Activated CD8-positive, alpha-beta memory T cell treated with anti-CD3 and anti-CD28 coated beads for 24 hours (primary cell): ENCODE measurements at regions not wholly inside any gene's neighbourhood (a gene's known extent, or its start where the extent isn't known, plus 50 kb on each side); places are given as distances from the start of the nearest gene placed in this dataset.
"Not testable (repeated sequence)": the region's sequence is repeated elsewhere in the genome, so short reads cannot be mapped to it uniquely, and the experiment has no call there.

Source experiments
- DNase-seq: peaks from one replicate; pipeline ENCODE4 v3.0.0-alpha.2; 2020

DNA sequence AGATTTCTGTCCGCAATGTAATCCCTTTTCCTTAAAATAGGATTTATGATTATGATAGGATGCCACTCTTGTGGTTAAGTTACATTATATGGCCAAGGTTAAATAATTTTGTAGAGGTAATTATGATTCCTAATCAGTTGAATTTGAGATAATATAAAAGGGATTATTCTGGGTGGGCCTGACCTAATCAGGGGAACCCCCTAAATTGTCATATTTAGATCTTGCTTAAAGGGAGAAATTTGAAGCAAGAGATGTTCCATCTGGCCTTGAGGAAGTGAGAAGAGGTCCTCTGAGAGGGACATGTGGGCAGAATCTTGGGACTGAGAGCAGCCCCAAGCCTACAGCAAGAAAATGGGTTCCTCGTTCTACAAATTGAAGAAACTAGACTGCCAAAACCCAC lies 1550.1 kb upstream of the TENM4 start:
- DNase-seq = no peak

DNA sequence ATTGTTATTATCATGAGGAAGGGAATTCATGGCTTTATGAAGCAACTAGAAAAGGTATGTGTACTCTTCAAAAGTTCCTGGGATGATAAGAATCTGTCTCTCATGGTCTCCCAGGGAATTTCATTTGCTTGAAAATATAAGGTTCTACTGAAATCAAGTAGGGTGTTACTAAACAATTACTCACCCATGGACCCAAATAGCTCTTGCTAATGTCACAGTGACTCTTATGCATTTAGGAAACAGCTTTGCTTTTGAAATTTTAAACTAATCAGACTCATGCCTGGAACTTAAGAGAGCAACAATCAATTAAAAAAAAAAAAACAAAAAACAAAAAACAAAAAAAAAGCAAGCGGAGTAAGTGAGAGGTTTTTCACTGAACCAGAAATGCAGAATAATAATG lies 1546.3 kb upstream of the TENM4 start:
- no peak for DNase-seq

GRCh38 chr11:80986421-80987074 lies 1545.7 kb upstream of the TENM4 start:
- no peak for DNase-seq

- no peak for DNase-seq
Measured at GRCh38 chr11:80980227-80980626, 1539.4 kb upstream of the TENM4 start.

DNA sequence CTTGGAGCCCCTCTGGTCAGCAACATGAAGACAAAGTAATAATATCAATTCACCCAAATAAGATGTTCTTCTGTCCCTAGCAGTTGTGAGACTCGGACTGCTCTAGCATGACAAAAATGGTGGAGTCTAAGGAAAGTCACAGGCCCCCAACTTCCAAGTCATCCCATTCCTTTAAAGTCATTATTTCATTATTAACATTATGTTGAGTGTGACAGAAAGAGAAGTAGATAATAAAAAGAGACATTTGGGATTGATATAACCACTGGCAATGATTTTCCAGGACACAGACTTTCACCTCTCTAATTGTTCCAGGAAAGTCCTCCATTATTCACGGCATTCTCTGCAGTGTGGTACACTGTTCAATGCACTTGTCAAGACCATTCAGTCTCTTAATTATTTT lies 1533.0 kb upstream of the TENM4 start:
- DNase-seq = no peak

DNA sequence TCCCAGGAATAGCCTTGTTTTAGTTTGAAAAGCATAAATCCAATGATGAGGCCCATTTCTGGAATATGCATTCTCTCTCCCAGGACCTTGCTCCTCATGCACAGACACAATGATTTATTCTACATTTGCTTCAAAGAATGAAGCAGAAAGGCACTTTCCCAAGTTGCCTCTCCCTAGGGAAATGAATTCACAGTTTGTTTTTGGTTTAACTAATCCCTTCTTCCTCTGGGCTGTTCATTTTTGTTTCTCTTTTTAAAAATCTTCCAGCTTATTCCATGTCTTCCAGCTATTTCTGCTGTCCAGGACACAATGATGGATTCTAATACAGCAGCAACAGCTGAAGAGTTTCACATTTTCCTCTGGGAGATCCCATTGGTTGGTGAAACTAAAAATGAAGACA lies 1529.2 kb upstream of the TENM4 start:
- no peak for DNase-seq

GRCh38 chr11:80967649-80968048 lies 1526.8 kb upstream of the TENM4 start:
- DNase-seq = no peak

GRCh38 chr11:80960381-80961029 lies 1519.7 kb upstream of the TENM4 start:
- no peak for DNase-seq

- DNase-seq = no peak
Measured at GRCh38 chr11:80959751-80960150, 1518.9 kb upstream of the TENM4 start.

GRCh38 chr11:80958987-80959386 lies 1518.2 kb upstream of the TENM4 start:
- DNase-seq = no peak

- DNase-seq = no peak
Measured at GRCh38 chr11:80958361-80958760, 1517.5 kb upstream of the TENM4 start.

DNA sequence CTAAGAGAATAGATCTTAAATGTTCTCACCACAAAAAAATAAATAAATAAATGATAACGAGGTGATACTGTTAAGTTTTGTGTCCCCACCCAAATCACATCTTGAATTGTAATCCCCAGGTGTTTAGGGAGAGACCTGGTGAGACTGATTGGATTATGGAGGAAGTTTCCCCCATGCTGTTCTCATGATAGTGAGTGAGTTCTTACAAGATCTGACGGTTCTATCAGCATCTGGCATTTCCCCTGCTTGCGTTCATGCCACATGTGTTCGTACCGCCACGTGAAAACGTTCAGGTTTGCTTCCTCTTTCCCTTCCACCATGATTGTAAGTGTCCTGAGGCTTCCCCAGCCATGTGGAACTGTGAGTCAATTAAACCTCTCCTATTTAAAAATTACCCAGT lies 1514.8 kb upstream of the TENM4 start:
- DNase-seq = no peak

DNA sequence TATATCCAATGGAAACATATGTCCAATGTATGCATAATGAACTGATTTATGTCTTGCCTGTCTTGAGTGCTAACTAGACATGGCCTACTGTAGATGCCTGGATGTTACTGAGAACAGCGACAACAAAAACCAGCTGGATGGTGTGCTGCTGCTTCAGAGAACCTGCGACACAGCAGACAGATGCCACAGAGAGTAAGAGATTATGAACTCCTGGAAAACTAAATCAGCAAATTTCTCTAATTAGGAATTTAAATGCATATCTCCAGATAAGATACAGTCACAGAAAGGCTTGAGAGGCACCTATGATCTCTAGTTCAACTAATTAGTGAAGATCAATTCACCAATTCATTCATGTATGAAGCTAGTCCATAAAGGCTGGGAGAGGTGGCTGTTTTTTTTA lies 1508.0 kb upstream of the TENM4 start:
- no peak for DNase-seq

DNA sequence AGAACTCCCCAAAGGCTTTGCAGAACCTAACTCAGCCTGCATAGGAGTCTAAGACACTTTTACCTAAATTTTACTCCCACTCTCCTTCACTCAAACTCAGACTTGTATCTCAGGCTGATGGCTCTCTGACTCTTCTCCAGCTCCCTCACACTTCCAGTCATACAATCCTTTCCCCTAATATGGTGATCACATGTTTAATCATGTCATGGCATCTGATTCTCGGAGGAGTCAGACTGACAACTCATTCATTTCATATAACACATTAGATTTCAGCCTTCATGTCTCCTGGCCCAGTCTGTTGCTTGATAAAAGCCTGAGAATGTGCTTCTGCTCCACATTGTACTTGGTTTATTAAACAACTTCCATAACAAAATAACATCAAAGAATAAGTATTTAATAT lies 1503.9 kb upstream of the TENM4 start:
- DNase-seq = no peak

DNA sequence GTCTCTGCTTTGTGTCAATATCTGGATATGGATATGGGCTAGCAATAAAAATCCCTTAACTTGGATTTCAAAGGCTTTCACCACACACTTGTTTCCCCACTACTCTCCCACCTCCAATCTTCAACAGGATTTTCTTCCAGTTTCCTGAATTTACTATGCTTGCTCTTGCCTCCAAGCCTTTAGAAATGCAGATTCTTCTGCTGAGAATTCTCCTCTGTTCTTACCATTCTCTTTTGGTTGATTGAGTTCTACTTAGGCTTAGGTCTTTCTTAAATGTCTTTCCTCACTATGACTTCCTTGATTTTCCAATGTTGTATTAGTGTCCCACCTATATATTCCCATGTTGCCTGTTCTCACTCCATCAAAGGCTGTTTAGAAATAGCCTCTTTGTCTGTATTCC lies 1502.4 kb upstream of the TENM4 start:
- no peak for DNase-seq

DNA sequence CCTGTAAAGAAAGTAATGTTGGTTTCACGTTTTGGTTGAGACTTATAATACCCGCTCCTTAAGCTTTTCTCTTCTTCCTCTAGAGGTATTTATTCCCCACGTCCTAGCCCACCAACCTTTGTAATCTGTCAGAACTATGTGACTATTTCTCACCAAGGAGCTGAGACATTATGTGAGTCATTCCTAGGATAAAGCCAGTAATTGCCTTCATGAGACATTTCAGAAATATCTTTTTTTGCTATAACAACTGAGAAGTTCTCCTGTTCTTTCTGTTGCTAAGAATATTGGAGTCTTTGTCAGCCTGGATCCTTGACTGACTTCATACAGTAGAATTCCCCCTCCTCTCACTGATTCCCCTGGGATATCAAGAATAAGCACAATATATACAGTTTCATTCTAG lies 1497.0 kb upstream of the TENM4 start:
- no peak for DNase-seq

DNA sequence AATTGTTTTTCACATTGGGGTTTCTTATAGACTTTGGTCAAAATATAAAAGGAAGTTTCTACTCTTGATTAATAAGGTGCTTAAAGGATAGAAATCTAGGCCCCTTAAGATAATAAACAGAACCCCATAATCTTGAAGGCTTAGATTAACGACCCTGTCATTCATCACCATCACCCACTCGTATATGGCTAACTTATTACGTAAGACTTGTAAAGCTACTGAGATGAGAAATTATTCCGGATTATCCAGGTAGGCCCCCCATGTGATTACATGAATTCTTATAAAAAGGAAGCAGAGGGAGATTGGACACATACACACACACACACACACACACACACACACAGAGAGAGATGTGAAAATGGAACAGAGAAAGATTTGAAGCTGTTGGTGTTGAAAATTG lies 1489.2 kb upstream of the TENM4 start:
- no peak for DNase-seq

DNA sequence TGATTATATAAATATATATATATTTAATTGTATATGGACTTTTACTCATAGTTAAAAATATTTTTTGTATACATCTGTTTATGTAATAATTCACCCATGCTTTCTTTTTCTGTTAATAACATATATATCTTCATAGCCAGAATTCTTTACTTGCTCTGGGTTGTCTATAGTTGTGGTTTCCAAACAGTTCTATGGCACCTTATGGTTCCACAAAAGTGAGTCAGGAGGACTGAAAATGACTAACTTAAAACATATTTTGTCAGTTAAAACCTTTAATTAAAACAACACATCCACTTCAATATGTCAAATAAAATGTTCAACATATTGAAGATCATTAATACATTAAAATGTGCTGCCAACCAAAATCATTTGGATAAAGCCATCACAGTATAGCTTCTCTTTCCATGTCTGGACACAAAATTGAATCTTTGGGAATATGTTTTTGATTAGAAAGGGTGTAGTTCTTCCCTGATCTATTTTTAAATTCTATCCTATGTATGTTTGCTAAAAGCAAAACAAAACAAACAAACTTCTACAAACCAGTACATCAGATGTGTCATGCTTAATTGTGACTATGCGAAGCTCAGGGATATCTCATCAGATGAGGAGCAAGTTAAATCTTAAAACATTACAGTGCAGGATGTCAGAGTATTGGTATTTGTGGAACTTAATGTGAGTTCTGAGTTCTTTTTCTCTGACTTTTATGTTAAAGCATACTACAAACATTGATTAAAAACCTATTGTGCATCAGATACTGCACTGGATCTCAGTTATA lies 1488.4 kb upstream of the TENM4 start:
- no peak for DNase-seq

- no peak for DNase-seq
Measured at GRCh38 chr11:80925321-80925720, 1484.5 kb upstream of the TENM4 start.

DNA sequence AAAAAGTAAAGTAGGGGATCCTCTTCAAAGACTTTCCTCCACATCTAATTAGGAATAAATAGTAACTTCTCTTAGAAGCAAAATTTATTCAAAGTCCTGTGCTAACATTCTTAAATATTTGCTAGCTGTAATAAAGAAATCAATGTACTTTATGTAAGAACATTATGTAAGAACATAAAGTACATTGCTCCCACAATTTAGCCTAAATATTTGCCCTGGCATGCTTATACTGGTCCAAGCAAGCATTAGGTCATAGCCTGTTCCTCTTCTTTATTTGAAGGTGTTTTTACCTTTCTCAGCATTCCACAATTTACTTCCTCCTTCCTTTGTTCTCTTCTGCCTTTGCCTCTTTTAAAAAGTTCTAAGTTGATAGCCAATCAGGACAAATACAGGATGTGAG lies 1480.5 kb upstream of the TENM4 start:
- not testable (repeated sequence) for DNase-seq

- DNase-seq = no peak
Measured at GRCh38 chr11:80916173-80916798, 1475.5 kb upstream of the TENM4 start.

- no peak for DNase-seq
Measured at GRCh38 chr11:80914311-80914710, 1473.5 kb upstream of the TENM4 start.

DNA sequence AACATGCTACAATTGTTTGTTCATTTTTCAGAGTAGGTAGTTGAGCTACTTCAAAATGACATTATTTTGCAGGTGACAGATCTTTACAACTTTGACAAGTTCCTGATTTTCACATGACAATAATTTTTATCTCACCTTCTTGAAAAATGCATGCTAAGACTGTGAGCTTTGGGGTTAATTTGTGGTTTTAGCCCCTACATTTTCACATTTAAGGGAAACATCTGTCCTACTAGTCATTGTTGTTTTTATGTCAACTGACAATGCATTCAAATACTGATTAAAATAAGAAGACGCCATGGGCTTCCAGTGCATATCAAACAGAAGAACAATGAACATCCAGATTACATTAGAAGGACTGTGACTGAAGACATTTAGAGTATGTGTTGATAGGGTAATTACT lies 1470.8 kb upstream of the TENM4 start:
- no peak for DNase-seq

- no peak for DNase-seq
Measured at GRCh38 chr11:80900265-80900664, 1459.4 kb upstream of the TENM4 start.
